Upper lobe of right lung (tissue), 1 donor: ENCODE measurements at regions not wholly inside any gene's neighbourhood (a gene's known extent, or its start where the extent isn't known, plus 50 kb on each side); places are given as distances from the start of the nearest gene placed in this dataset.

Experiments
- ATAC-seq: fragments of 200-7000 bp; cut with Tn5 transposase; one replicate; pipeline ENCODE4 v1.9.1; 2020; ENCODE audit warnings: mild to moderate bottlenecking, moderate library complexity
- DNase-seq: peaks from one replicate; pipeline ENCODE4 v3.0.0-alpha.2; 2020
- H3K27ac ChIP-seq: fragments of 200-600 bp; one replicate; pipeline ENCODE4 v1.8.0; 2022
- H3K27me3 ChIP-seq: fragments of 200-600 bp; one replicate; pipeline ENCODE4 v1.8.0; 2022; ENCODE audit warnings: mild to moderate bottlenecking
- H3K36me3 ChIP-seq: fragments of 200-600 bp; one replicate; pipeline ENCODE4 v1.8.0; 2022
- H3K4me1 ChIP-seq: fragments of 200-600 bp; one replicate; pipeline ENCODE4 v1.8.0; 2022
- H3K4me3 ChIP-seq: fragments of 200-600 bp; one replicate; pipeline ENCODE4 v1.8.0; 2022; ENCODE audit warnings: mild to moderate bottlenecking
- H3K9me3 ChIP-seq: fragments of 200-600 bp; one replicate; pipeline ENCODE4 v1.8.0; 2022
- intact Hi-C: fragments of 100-400 bp; cut with DNase I; formaldehyde crosslinking; loops from one replicate; pipeline ENCODE4 v1.11.0; 2022
- TF ChIP-seq, protein P1 (sequence below): fragments of 200-600 bp; IDR thresholded peaks from one replicate; pipeline ENCODE4 v1.8.0; 2022; ENCODE audit warnings: antibody characterized with exemption
- donor health status: DM: no; HTN: yes; CAD: no; lungs with severe emphysema.

DNA sequence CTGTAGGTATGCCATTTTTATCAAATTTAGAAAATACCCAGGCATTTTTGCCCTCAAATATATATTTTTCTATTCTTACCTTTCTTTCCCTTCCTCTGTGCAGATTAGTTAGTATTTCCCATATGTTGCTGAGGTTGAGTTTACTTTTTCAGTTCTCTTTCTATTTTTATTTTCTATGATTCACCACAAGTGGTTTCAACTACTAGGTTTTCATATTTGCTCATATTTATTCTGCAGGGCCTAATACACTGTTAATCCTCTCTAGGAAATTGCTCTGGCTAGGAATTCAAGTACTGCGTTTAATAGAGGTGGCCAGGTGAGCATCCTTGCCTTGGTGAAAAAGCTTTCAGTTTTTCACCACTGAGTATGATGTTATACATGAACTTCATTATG lies 1535.3 kb upstream of the PCDH10 start:
- H3K9me3 ChIP-seq, result no peaks in the 10 kb centered on the region
- no peak overlapping the region for H3K27ac ChIP-seq
- H3K27me3 ChIP-seq, result no peaks in the 10 kb centered on the region
- H3K36me3 ChIP-seq, result no peaks in the 10 kb centered on the region
- H3K4me3 ChIP-seq, result no peak overlapping the region
- intact Hi-C loops, result no loop called here
- no peaks in the 10 kb centered on the region for H3K4me1 ChIP-seq
- no peak for DNase-seq
- TF ChIP-seq, protein P1, sequence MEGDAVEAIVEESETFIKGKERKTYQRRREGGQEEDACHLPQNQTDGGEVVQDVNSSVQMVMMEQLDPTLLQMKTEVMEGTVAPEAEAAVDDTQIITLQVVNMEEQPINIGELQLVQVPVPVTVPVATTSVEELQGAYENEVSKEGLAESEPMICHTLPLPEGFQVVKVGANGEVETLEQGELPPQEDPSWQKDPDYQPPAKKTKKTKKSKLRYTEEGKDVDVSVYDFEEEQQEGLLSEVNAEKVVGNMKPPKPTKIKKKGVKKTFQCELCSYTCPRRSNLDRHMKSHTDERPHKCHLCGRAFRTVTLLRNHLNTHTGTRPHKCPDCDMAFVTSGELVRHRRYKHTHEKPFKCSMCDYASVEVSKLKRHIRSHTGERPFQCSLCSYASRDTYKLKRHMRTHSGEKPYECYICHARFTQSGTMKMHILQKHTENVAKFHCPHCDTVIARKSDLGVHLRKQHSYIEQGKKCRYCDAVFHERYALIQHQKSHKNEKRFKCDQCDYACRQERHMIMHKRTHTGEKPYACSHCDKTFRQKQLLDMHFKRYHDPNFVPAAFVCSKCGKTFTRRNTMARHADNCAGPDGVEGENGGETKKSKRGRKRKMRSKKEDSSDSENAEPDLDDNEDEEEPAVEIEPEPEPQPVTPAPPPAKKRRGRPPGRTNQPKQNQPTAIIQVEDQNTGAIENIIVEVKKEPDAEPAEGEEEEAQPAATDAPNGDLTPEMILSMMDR, result no peak
- no peak for ATAC-seq

DNA sequence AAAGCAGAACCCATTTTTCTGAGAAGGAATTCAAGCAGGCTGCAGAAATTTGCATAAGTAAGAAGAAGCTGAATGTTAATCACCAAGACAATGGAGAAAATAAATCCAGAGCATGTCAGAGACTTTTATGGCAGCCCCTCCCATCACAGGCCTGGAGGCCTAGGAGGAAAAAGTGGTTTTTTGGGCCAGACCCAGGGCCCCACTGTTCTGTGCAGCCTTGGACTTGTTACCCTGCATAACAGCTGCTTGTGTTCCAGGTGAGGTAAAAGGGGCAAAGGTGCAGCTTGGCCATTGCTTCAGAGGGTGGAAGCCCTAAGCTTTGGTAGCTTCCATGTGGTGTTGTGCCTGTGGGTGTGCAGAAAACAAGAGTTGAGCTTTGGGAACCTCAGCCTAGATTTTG lies 1516.2 kb upstream of the PCDH10 start:
- intact Hi-C loops, result no loop called here
- H3K4me1 ChIP-seq, result no peaks in the 10 kb centered on the region
- ATAC-seq (no peak), DNase-seq (no peak)
- H3K27ac ChIP-seq, result no peak overlapping the region
- no peaks in the 10 kb centered on the region for H3K27me3 ChIP-seq
- no peaks in the 10 kb centered on the region for H3K9me3 ChIP-seq
- TF ChIP-seq, protein P1, result no peak
- H3K36me3 ChIP-seq, result no peaks in the 10 kb centered on the region
- H3K4me3 ChIP-seq, result no peak overlapping the region

GRCh38 chr4:131635191-131635590 lies 1513.9 kb upstream of the PCDH10 start:
- no peaks in the 10 kb centered on the region for H3K36me3 ChIP-seq
- DNase-seq (no peak), ATAC-seq (no peak)
- H3K27me3 ChIP-seq, result no peaks in the 10 kb centered on the region
- intact Hi-C loops, result no loop called here
- H3K4me3 ChIP-seq, result no peak overlapping the region
- H3K9me3 ChIP-seq, result no peaks in the 10 kb centered on the region
- TF ChIP-seq, protein P1, result no peak
- H3K4me1 ChIP-seq, result no peaks in the 10 kb centered on the region
- no peak overlapping the region for H3K27ac ChIP-seq

GRCh38 chr4:131638781-131639180 lies 1510.3 kb upstream of the PCDH10 start:
- no peak for DNase-seq
- Histone ChIP-seq H3K9me3 (no peaks in the 10 kb centered on the region), H3K36me3 (no peaks in the 10 kb centered on the region), H3K27me3 (no peaks in the 10 kb centered on the region), H3K27ac (no peak overlapping the region), H3K4me3 (no peak overlapping the region), H3K4me1 (no peaks in the 10 kb centered on the region)
- TF ChIP-seq, protein P1, result no peak
- no peak for ATAC-seq
- intact Hi-C loops, result no loop called here

- DNase-seq, result no peak
- no peaks in the 10 kb centered on the region for H3K36me3 ChIP-seq
- no peak overlapping the region for H3K4me3 ChIP-seq
- TF ChIP-seq, protein P1, result no peak
- no peak overlapping the region for H3K27ac ChIP-seq
- intact Hi-C loops, result no loop called here
- H3K9me3 ChIP-seq, result no peaks in the 10 kb centered on the region
- no peak for ATAC-seq
- no peaks in the 10 kb centered on the region for H3K4me1 ChIP-seq
- no peaks in the 10 kb centered on the region for H3K27me3 ChIP-seq
Observed at GRCh38 chr4:131644619-131645018, 1504.5 kb upstream of the PCDH10 start.

DNA sequence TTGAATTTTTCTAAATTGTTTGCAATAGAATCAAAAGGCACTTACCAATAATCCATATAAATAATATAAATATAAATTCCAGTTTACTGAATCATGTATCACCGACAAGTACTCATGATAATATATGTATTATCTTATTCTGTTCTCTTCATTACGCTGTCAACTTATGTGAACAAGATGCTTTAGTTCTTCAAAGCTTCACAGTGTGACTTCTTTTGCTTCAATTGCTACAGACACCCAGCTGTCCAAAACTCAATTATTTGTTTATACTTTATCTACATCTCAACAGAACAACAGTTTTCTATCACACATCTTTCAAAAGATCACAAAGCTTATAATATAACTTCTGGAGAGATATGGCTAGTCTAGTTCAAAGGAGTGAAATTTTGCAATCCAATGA lies 1499.9 kb upstream of the PCDH10 start:
- H3K9me3 ChIP-seq, result no peaks in the 10 kb centered on the region
- ATAC-seq, result no peak
- intact Hi-C loops, result no loop called here

More for the DNA sequence above, 1499.9 kb upstream of the PCDH10 start:
- TF ChIP-seq, protein P1, result no peak
- DNase-seq, result no peak
- H3K27ac ChIP-seq, result no peak overlapping the region
- no peaks in the 10 kb centered on the region for H3K27me3 ChIP-seq
- H3K36me3 ChIP-seq, result no peaks in the 10 kb centered on the region
- no peak overlapping the region for H3K4me3 ChIP-seq
- H3K4me1 ChIP-seq, result no peaks in the 10 kb centered on the region
